ENCODE measurements at regions not wholly inside any gene's neighbourhood (a gene's known extent, or its start where the extent isn't known, plus 50 kb on each side); places are given as distances from the start of the nearest gene placed in this dataset.

DNA sequence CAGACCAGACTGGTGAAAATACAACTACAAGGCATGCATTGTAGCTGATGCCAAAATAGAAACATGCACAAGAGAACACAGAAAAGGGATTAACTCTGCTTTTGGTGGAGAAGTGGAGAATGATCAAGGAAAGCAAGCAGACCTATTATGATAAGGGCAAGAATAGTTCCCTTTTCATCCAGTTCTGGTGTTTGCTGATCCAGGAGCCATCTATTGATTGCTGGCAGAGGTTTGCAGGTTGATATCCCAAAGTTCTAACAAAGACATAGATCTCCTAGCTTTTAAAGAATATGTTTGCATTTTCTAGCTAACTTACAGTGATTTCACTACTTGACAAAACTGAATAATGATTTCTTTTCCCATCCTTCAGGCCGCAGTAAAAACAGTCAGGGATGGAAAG is 166.2 kb upstream of the CDKN3 start:
- no peak overlapping the region for H3K4me3 ChIP-seq (ENCODE audit: low read length)
- WGBS (ENCODE audit: insufficient coverage, insufficient read length): no CpG with 5 or more reads among the region's 1 CpG
- no peak overlapping the region for H3K27ac ChIP-seq (ENCODE audit: low read length)
- H3K9me3 ChIP-seq (ENCODE audit: control insufficient read depth, insufficient read depth, low read length): no peaks in the 10 kb centered on the region
- H3K27me3 ChIP-seq (ENCODE audit: control insufficient read depth, insufficient read depth, low read length): no peaks in the 10 kb centered on the region
- no peaks in the 10 kb centered on the region for H3K36me3 ChIP-seq (ENCODE audit: control insufficient read depth, insufficient read depth, low read length)
- no peaks in the 10 kb centered on the region for H3K4me1 ChIP-seq (ENCODE audit: control insufficient read depth, insufficient read depth, low read length)
- no peak for DNase-seq (ENCODE audit: low read depth, low spot score)

DNA sequence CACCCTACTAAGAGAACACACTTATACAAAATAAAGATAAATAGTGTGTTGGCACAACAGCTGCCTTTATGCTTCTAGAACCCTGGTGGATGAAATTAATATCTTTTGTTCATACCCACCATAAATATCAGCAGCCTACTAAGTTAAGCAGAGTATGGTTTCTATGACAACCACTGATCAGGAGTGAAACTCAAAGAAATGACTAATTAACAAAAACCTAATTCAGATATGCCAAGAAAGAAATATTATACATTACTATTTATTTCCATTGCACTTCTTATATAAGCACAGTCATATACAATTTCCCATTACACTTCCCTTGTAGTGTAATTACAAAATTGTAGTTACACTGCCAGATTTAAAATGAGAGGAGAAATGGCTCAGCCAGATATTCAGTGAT is 164.1 kb upstream of the CDKN3 start:
- no peak overlapping the region for H3K4me3 ChIP-seq (ENCODE audit: low read length)
- no peak for DNase-seq (ENCODE audit: low read depth, low spot score)
- no peak overlapping the region for H3K27ac ChIP-seq (ENCODE audit: low read length)
- H3K36me3 ChIP-seq (ENCODE audit: control insufficient read depth, insufficient read depth, low read length): no peaks in the 10 kb centered on the region
- no peaks in the 10 kb centered on the region for H3K27me3 ChIP-seq (ENCODE audit: control insufficient read depth, insufficient read depth, low read length)
- H3K4me1 ChIP-seq (ENCODE audit: control insufficient read depth, insufficient read depth, low read length): no peaks in the 10 kb centered on the region
- H3K9me3 ChIP-seq (ENCODE audit: control insufficient read depth, insufficient read depth, low read length): no peaks in the 10 kb centered on the region

DNA sequence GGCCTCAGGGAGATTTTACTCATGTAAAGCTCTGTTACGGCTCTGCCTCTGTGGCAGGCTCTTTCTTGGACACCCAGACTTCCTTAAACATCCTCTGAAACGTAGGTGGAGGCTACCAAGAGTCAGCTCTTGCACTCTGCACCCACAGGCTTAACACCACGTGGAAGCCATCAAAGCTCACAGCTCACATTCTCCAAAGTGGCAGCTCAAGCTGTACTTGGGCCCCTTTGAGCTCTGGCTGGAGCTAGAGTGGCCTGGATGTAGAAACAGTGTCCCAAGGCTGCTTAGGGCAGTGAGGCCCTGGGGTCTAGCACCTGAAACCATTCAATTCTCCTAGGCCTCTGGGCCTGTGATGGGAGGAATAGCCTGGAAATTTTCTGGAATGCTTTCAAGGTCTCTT is 155.3 kb upstream of the CDKN3 start:
- H3K27me3 ChIP-seq (ENCODE audit: control insufficient read depth, insufficient read depth, low read length): no peaks in the 10 kb centered on the region
- no peaks in the 10 kb centered on the region for H3K4me1 ChIP-seq (ENCODE audit: control insufficient read depth, insufficient read depth, low read length)
- no peak overlapping the region for H3K27ac ChIP-seq (ENCODE audit: low read length)
- peaks cover 2% of the 10 kb centered on the region; the same call in 1 of the 2 replicates for H3K9me3 ChIP-seq (ENCODE audit: control insufficient read depth, insufficient read depth, low read length)
- no peak for DNase-seq (ENCODE audit: low read depth, low spot score)
- no CpG with 5 or more reads among the region's 3 CpGs for WGBS (ENCODE audit: insufficient coverage, insufficient read length)
- H3K4me3 ChIP-seq (ENCODE audit: low read length): no peak overlapping the region
- no peaks in the 10 kb centered on the region for H3K36me3 ChIP-seq (ENCODE audit: control insufficient read depth, insufficient read depth, low read length)

DNA sequence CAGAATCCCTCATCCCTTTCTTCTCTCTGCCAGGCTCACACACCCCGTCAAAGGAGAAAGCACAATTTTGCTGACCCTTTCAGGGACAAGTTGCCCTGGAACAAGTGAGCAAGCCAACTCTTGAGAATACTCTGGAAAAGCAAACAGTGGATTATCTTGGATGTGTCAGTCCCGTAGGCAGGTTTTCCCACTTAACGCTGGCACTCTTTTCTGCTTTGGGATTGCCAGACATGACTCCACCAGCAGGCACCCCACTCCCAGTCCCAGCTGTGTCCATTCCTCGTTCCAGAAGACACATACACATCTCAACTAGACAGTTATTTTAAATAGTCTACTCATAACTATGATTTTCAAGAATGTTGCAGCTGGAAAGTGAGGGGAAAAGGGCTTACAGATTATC is 145.5 kb upstream of the CDKN3 start:
- no peak overlapping the region for H3K4me3 ChIP-seq (ENCODE audit: low read length)
- H3K27me3 ChIP-seq (ENCODE audit: control insufficient read depth, insufficient read depth, low read length): no peaks in the 10 kb centered on the region
- no peaks in the 10 kb centered on the region for H3K9me3 ChIP-seq (ENCODE audit: control insufficient read depth, insufficient read depth, low read length)
- no peaks in the 10 kb centered on the region for H3K36me3 ChIP-seq (ENCODE audit: control insufficient read depth, insufficient read depth, low read length)
- no peak overlapping the region for H3K27ac ChIP-seq (ENCODE audit: low read length)
- no CpG with 5 or more reads among the region's 4 CpGs for WGBS (ENCODE audit: insufficient coverage, insufficient read length)
- DNase-seq (ENCODE audit: low read depth, low spot score): no peak
- 0 out of 2 replicates have a peak, but pooled peaks cover 2% of the 10 kb centered on the region for H3K4me1 ChIP-seq (ENCODE audit: control insufficient read depth, insufficient read depth, low read length)

DNA sequence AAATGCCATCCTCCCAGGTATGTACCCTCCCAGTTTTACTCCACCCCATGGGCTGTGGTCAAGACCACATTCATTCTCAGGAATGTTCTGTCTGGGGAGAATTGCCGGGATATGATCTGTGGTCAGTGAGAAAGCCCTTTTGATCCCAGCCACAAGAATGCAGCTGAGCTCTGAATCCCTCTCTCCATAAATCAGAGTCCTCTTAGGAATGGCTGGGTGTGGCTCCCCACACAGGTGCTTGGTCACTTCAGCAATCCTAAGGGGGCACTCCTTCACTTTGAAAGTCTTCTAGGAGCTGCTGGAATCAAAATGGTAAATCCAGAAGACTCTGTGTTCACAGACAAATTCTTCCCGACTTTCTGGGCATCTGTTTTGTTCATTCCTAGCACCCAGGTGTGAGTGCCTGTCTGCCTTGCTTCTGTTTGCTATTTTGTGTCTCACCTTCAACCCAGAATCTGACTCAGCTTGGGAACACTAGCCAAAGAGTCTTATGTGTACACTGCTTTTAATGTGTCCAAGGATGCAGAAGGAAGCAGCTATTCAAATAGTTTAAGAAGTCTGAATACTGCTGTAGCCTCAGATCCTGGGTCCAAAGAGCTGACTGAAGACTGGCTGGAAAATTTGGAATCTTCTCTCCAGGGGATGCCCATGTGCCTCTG is 144.6 kb upstream of the CDKN3 start:
- WGBS (ENCODE audit: insufficient coverage, insufficient read length): no CpG with 5 or more reads among the region's 2 CpGs

DNA sequence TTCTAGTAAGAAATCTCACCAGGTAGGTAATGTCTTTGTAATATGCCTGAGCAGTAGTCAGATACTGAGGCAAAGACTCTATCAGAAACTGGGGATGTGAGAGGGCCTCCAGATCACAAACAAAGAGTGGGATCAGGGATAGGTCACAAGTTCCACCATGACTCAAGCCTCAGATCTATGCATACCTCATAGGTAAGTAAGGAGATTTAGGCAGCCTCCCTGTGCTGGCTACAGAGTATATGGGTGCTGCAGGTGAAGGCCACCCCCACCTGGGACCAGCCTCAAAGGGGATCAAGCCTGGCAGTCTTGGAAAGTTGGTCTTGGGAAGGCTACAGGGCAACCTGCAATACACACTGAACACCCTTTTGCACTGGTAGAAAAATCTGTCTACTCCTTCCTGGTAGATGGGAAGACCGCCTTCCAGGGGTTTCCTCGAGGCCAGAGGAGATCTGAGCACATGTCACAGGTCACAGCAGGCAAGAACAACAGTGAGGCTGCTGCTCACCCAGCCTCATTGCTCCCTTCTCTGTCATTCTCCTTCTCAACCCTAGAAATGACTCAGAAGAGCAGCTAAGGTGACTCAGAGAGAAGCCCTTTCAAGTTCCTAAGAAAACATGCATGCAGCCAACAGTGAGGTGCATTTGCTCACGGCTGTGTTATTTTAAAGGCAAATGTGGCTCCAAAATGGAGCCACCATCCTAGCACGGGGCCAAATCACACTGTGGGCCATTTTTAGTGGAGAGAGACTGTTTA is 143.4 kb upstream of the CDKN3 start:
- no peak for DNase-seq (ENCODE audit: low read depth, low spot score)
- WGBS (ENCODE audit: insufficient coverage, insufficient read length): no CpG with 5 or more reads among the region's 4 CpGs
- Histone ChIP-seq H3K36me3 (ENCODE audit: control insufficient read depth, insufficient read depth, low read length) (no peaks in the 10 kb centered on the region), H3K4me1 (ENCODE audit: control insufficient read depth, insufficient read depth, low read length) (peaks cover 4% of the 10 kb centered on the region; the same call in 1 of the 2 replicates), H3K27ac (ENCODE audit: low read length) (no peak overlapping the region), H3K9me3 (ENCODE audit: control insufficient read depth, insufficient read depth, low read length) (no peaks in the 10 kb centered on the region), H3K4me3 (ENCODE audit: low read length) (no peak overlapping the region), H3K27me3 (ENCODE audit: control insufficient read depth, insufficient read depth, low read length) (no peaks in the 10 kb centered on the region)

More for the DNA sequence above, 144.6 kb upstream of the CDKN3 start:
- H3K36me3 ChIP-seq (ENCODE audit: control insufficient read depth, insufficient read depth, low read length): no peaks in the 10 kb centered on the region
- no peak overlapping the region for H3K4me3 ChIP-seq (ENCODE audit: low read length)
- no peak for DNase-seq (ENCODE audit: low read depth, low spot score)
- no peaks in the 10 kb centered on the region for H3K27me3 ChIP-seq (ENCODE audit: control insufficient read depth, insufficient read depth, low read length)
- no peaks in the 10 kb centered on the region for H3K9me3 ChIP-seq (ENCODE audit: control insufficient read depth, insufficient read depth, low read length)
- H3K27ac ChIP-seq (ENCODE audit: low read length): no peak overlapping the region
- H3K4me1 ChIP-seq (ENCODE audit: control insufficient read depth, insufficient read depth, low read length): 0 out of 2 replicates have a peak, but pooled peaks cover 2% of the 10 kb centered on the region

DNA sequence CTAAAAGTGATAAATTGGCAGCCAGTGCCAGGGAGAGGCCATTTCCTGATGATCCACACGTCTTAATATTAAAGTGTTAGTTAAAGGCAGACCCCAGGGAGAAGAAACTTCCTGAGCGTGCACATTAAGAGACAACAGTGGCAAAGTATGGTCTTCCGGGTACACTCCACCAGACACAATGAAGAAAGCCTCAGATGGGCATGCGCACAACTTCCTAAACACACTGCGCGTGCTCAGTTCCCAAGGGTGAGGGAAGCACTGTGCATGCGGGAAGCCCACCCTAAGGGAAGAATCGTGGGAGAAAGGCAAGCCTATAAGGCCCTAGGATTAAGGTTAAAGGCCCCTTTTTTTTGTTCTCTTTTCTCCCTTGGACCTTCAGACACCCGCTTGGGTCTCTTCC is 140.7 kb upstream of the CDKN3 start:
- WGBS (ENCODE audit: insufficient coverage, insufficient read length): no CpG with 5 or more reads among the region's 9 CpGs
- no peak for DNase-seq (ENCODE audit: low read depth, low spot score)
- Histone ChIP-seq H3K9me3 (ENCODE audit: control insufficient read depth, insufficient read depth, low read length) (no peaks in the 10 kb centered on the region), H3K4me3 (ENCODE audit: low read length) (no peak overlapping the region), H3K36me3 (ENCODE audit: control insufficient read depth, insufficient read depth, low read length) (no peaks in the 10 kb centered on the region), H3K27me3 (ENCODE audit: control insufficient read depth, insufficient read depth, low read length) (no peaks in the 10 kb centered on the region), H3K4me1 (ENCODE audit: control insufficient read depth, insufficient read depth, low read length) (peaks cover 2% of the 10 kb centered on the region; the same call in 1 of the 2 replicates), H3K27ac (ENCODE audit: low read length) (no peak overlapping the region)

DNA sequence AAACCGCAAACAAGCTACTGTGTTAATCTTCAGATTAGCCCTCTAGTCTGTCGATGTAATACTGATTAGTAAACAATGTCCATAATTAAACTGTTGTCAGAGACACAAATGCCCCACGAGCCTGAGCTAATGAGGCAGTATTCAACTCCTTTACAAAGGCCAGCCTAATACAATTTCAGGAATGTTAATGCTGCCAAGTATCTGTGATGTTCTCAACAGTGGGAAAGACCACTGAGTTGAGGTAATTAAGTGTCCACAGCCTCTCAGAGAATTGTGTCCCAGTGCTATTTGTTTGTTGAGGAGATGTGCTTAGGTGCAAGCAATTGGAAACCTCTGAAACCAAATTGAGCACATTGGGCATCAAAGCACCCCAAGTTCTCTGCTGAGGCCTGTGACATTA is 139.4 kb upstream of the CDKN3 start:
- H3K9me3 ChIP-seq (ENCODE audit: control insufficient read depth, insufficient read depth, low read length): no peaks in the 10 kb centered on the region
- H3K4me3 ChIP-seq (ENCODE audit: low read length): no peak overlapping the region
- no peaks in the 10 kb centered on the region for H3K36me3 ChIP-seq (ENCODE audit: control insufficient read depth, insufficient read depth, low read length)
- DNase-seq (ENCODE audit: low read depth, low spot score): peak; percentile 2
- H3K4me1 ChIP-seq (ENCODE audit: control insufficient read depth, insufficient read depth, low read length): peaks cover 2% of the 10 kb centered on the region; the same call in 1 of the 2 replicates
- no peak overlapping the region for H3K27ac ChIP-seq (ENCODE audit: low read length)
- WGBS (ENCODE audit: insufficient coverage, insufficient read length): no CpG with 5 or more reads among the region's 3 CpGs
- no peaks in the 10 kb centered on the region for H3K27me3 ChIP-seq (ENCODE audit: control insufficient read depth, insufficient read depth, low read length)

DNA sequence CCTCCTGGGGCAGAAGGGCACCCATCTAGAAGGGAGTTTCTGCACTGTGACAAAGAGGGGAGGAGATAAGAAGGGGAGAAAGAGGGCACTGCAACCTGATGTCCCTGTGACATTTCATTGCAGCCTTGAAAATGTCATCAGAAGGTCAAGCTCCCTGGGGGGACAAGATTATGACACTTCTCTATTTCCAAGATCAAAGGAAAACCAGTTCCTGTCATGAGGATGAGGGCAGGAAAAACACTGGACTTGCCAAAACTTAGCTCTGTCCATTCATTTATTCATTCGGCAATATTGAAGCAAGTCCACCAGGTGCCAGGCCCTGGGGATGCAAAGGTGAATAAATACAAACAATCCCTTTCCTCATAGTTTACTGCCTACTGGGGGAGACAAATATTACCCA is 138.4 kb upstream of the CDKN3 start:
- no peaks in the 10 kb centered on the region for H3K36me3 ChIP-seq (ENCODE audit: control insufficient read depth, insufficient read depth, low read length)
- WGBS (ENCODE audit: insufficient coverage, insufficient read length): no CpG with 5 or more reads among the region's 1 CpG
- H3K4me1 ChIP-seq (ENCODE audit: control insufficient read depth, insufficient read depth, low read length): peaks cover 2% of the 10 kb centered on the region; the same call in 1 of the 2 replicates
- H3K9me3 ChIP-seq (ENCODE audit: control insufficient read depth, insufficient read depth, low read length): no peaks in the 10 kb centered on the region
- no peaks in the 10 kb centered on the region for H3K27me3 ChIP-seq (ENCODE audit: control insufficient read depth, insufficient read depth, low read length)
- no peak for DNase-seq (ENCODE audit: low read depth, low spot score)
- no peak overlapping the region for H3K4me3 ChIP-seq (ENCODE audit: low read length)
- no peak overlapping the region for H3K27ac ChIP-seq (ENCODE audit: low read length)

DNA sequence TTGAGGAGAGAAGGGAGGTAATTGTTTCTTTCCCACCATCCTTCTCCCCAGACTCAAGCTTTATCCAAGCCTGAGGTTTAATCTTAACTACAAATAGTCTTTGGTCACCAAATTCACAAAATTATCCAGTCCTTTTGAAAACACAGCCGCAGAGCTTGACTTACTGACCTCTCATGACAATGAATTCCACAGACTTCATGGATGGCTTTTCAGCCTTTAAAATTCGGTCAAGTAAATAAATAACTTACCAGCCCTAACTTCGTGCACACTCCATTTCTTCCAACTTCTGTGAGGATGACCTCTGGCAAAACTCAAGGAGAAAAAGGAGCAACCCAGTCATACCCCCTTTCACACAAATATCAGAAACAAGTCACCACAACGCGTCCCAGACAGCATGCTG is 137.0 kb upstream of the CDKN3 start:
- Histone ChIP-seq H3K27ac (ENCODE audit: low read length) (no peak overlapping the region), H3K4me3 (ENCODE audit: low read length) (no peak overlapping the region), H3K27me3 (ENCODE audit: control insufficient read depth, insufficient read depth, low read length) (no peaks in the 10 kb centered on the region), H3K36me3 (ENCODE audit: control insufficient read depth, insufficient read depth, low read length) (no peaks in the 10 kb centered on the region), H3K9me3 (ENCODE audit: control insufficient read depth, insufficient read depth, low read length) (no peaks in the 10 kb centered on the region), H3K4me1 (ENCODE audit: control insufficient read depth, insufficient read depth, low read length) (peaks cover 2% of the 10 kb centered on the region; the same call in 1 of the 2 replicates)
- no CpG with 5 or more reads among the region's 5 CpGs for WGBS (ENCODE audit: insufficient coverage, insufficient read length)
- no peak for DNase-seq (ENCODE audit: low read depth, low spot score)
